ENCODE measurements at regions not wholly inside any gene's neighbourhood (a gene's known extent, or its start where the extent isn't known, plus 50 kb on each side); places are given as distances from the start of the nearest gene placed in this dataset.
"Not testable (repeated sequence)": the region's sequence is repeated elsewhere in the genome, so short reads cannot be mapped to it uniquely, and the experiment has no call there.

- no peak for DNase-seq
Observed at GRCh38 chr15:23851921-23852320, 164.8 kb upstream of the NDN start.

GRCh38 chr15:23853286-23853685 is 166.2 kb upstream of the NDN start:
- DNase-seq, result no peak

- DNase-seq, result no peak
Observed at GRCh38 chr15:23854203-23854911, 167.3 kb upstream of the NDN start.

GRCh38 chr15:23854912-23855659 is 168.0 kb upstream of the NDN start:
- DNase-seq, result no peak

GRCh38 chr15:23855947-23856346 is 168.8 kb upstream of the NDN start:
- no peak for DNase-seq

- peak; percentile 17 for DNase-seq
Observed at GRCh38 chr15:23857028-23857641, 170.0 kb upstream of the NDN start.

GRCh38 chr15:23859008-23859407 is 171.9 kb upstream of the NDN start:
- no peak for DNase-seq

GRCh38 chr15:23860290-23861245 is 173.5 kb upstream of the NDN start:
- DNase-seq, result no peak

GRCh38 chr15:23866832-23867231 is 179.7 kb upstream of the NDN start:
- DNase-seq, result no peak

- peak; percentile 59 for DNase-seq
Observed at GRCh38 chr15:23869396-23869795, 182.3 kb upstream of the NDN start.

- DNase-seq, result not testable (repeated sequence)
Observed at GRCh38 chr15:23873613-23874012, 186.5 kb upstream of the NDN start.

- peak; percentile 51 for DNase-seq
Observed at GRCh38 chr15:23877502-23878412, 190.7 kb upstream of the NDN start.

- no peak for DNase-seq
Observed at GRCh38 chr15:23881291-23881690, 194.2 kb upstream of the NDN start.

GRCh38 chr15:23890218-23890617 is 203.1 kb upstream of the NDN start:
- DNase-seq, result no peak

- DNase-seq, result no peak
Observed at GRCh38 chr15:23897091-23897490, 210.0 kb upstream of the NDN start.

- DNase-seq, result no peak
Observed at GRCh38 chr15:23897531-23897930, 210.4 kb upstream of the NDN start.

- DNase-seq, result no peak
Observed at GRCh38 chr15:23910030-23910429, 222.9 kb upstream of the NDN start.

- no peak for DNase-seq
Observed at GRCh38 chr15:23912191-23912590, 225.1 kb upstream of the NDN start.

GRCh38 chr15:23913081-23913480 is 226.0 kb upstream of the NDN start:
- DNase-seq, result no peak

- DNase-seq, result no peak
Observed at GRCh38 chr15:23913635-23914034, 226.5 kb upstream of the NDN start.

GRCh38 chr15:23924686-23925085 is 237.6 kb upstream of the NDN start:
- no peak for DNase-seq

GRCh38 chr15:23954931-23955330 is 267.8 kb upstream of the NDN start:
- DNase-seq, result no peak

Measured in NCI-H2029 (cell line).